ENCODE measurements at regions not wholly inside any gene's neighbourhood (a gene's known extent, or its start where the extent isn't known, plus 50 kb on each side); places are given as distances from the start of the nearest gene placed in this dataset.

DNA sequence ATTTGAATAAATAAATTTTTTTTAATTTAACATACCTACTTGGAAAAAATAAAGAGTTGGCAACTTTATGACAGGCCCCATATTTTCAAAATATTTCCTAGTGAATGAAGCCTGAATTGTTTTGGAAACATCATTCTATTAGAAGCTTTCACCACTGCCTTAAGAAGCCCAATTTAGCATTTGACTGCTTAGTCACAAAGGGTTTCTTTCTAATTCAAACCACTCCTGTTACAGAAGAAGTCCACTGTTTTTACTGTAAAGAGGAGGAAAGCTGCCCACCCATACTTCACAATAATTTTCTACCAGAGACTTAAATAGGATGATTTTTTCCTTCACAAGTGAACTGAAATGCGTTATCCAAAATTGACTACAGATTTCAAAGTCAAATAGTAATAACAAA, 534.6 kb upstream of the PTBP2 start (continued):
- TF ChIP-seq, protein P1, sequence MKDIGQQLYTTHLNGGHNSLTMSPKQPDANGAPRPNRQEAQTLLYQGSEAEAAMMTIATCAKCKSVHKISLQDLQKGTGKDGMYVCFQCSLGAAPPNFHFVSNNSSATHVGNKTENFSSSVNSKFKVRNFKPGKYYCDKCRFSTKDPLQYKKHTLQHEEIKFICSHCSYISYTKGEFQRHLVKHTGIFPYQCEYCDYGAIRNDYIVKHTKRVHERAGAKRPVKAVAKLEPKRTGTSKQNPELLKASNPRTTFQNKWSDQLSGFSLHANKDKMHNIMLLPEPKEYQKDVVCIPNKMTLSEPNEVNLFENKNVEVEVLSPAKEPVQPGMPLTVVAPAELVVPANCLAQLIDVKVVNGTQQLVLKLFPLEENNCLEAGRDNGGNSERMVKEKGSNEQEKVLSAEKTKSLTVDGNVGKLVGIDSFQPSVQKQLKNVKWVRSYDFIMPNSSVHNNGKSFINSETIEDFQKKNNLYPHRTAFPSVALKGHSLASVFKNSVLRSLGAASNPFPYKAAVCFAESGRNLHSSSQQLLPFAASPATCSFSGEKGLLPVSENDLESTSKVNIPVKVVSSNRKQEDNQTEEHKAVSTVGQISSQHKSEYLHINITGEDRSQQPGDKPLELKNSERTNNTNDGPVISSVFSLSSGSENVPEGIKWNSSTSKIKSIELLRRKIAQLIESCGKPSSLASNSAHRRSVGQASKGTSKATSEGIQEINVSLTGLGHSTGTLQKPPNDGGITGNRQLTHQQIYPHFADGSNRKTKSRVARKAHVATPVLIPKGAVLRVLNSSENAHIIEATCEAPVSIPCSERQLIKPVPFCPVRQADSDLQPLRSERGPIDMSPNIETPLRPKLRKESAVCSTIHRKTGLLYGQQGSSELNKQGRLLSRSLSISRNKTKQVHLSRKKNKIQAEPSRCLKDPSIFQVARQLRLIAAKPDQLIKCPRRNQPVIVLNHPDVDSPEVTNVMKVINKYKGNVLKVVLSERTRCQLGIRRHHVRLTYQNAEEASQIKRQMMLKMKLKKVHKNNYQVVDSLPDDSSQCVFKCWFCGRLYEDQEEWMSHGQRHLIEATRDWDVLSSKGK (CRISPR knock-in tag; IDR thresholded peaks at IDR 0.05), result no peak

DNA sequence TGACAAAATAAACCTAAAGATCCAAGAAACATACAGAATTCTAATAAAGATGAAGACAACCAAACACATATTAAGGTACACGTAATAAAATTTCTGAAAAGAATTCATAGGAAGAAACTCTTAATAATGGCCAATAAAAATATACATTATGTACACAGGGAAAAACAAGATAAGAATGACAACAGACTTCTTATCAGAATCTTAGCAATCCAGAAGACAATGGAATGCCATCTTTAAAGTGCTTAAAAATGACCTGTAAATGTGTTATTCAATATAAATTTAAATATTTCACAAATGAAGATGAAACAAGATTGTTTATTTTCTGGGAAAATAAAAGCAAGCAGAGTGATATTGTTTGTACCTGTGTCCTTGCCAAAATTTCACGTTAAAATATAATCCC, 530.4 kb upstream of the PTBP2 start:
- Histone ChIP-seq H3K27ac (ENCODE audit: extremely low read depth, low read depth, low read length) (no peak overlapping the region), H3K4me3 (no peak overlapping the region), H3K9me1 (ENCODE audit: control insufficient read depth, insufficient read depth, low read length) (no peaks in the 10 kb centered on the region), H3K4me1 (replicated peaks in 1 of 2; ENCODE audit: control insufficient read depth in 2 of 2, insufficient read depth in 2 of 2, low read length in 2 of 2) (no peaks in the 10 kb centered on the region), H3K4me2 (ENCODE audit: insufficient read depth, low read length) (no peak overlapping the region), H3K9ac (ENCODE audit: insufficient read depth in 1 of 2, low read depth in 2 of 2, low read length in 2 of 2) (no peak overlapping the region), H4K20me1 (replicated peaks; ENCODE audit: control insufficient read depth, insufficient read depth, low read length) (no peaks in the 10 kb centered on the region), H3K36me3 (ENCODE audit: control insufficient read depth, insufficient read depth, low read length) (no peaks in the 10 kb centered on the region), H3K27me3 (ENCODE audit: control insufficient read depth in 2 of 2, insufficient read depth in 2 of 2, low read length in 2 of 2) (no peaks in the 10 kb centered on the region), H3K79me2 (ENCODE audit: control insufficient read depth, insufficient read depth, low read length) (no peaks in the 10 kb centered on the region), H2AFZ (ENCODE audit: low read depth, low read length) (no peak overlapping the region), H3K9me3 (replicated peaks; ENCODE audit: control insufficient read depth, insufficient read depth, low read depth, low read length) (no peaks in the 10 kb centered on the region)
- POLR2A ChIA-PET, result no interaction called here
- ATAC-seq (no peak), FAIRE-seq (no peak), DNase-seq (ENCODE audit: extremely low read depth in 1 of 4, low spot score in 3 of 4) (no peak)
- intact Hi-C loops (cut with micrococcal nuclease) (no loop called here), in situ Hi-C loops (cut with MboI) (no loop called here)
- no TSS peak for BruUV-seq (replicated peaks)
- CTCF ChIA-PET (ENCODE audit: low intra/inter-chr PET ratio), result no interaction called here
- 0% methylated on average over 2 of the region's 2 CpGs for WGBS (ENCODE audit: insufficient coverage, low coverage, missing lambda C conversion rate)
- TF ChIP-seq, protein P2, sequence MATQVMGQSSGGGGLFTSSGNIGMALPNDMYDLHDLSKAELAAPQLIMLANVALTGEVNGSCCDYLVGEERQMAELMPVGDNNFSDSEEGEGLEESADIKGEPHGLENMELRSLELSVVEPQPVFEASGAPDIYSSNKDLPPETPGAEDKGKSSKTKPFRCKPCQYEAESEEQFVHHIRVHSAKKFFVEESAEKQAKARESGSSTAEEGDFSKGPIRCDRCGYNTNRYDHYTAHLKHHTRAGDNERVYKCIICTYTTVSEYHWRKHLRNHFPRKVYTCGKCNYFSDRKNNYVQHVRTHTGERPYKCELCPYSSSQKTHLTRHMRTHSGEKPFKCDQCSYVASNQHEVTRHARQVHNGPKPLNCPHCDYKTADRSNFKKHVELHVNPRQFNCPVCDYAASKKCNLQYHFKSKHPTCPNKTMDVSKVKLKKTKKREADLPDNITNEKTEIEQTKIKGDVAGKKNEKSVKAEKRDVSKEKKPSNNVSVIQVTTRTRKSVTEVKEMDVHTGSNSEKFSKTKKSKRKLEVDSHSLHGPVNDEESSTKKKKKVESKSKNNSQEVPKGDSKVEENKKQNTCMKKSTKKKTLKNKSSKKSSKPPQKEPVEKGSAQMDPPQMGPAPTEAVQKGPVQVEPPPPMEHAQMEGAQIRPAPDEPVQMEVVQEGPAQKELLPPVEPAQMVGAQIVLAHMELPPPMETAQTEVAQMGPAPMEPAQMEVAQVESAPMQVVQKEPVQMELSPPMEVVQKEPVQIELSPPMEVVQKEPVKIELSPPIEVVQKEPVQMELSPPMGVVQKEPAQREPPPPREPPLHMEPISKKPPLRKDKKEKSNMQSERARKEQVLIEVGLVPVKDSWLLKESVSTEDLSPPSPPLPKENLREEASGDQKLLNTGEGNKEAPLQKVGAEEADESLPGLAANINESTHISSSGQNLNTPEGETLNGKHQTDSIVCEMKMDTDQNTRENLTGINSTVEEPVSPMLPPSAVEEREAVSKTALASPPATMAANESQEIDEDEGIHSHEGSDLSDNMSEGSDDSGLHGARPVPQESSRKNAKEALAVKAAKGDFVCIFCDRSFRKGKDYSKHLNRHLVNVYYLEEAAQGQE (IDR thresholded peaks at IDR 0.05; ENCODE audit: borderline replicate concordance), result no peak
- TF ChIP-seq, protein P2 (CRISPR knock-in tag; IDR thresholded peaks at IDR 0.05; ENCODE audit: low read depth), result no peak
- TF ChIP-seq ZNF140 (CRISPR knock-in tag; IDR thresholded peaks at IDR 0.05) (no peak), HMGN3 (IDR thresholded peaks at IDR 0.05; ENCODE audit: borderline replicate concordance, extremely low read depth, insufficient read length, low read depth, low read length) (no peak), MBD2 (IDR thresholded peaks at IDR 0.05; ENCODE audit: borderline replicate concordance, low read depth) (no peak), PCBP2 (IDR thresholded peaks at IDR 0.05; ENCODE audit: low read depth, low read length, poor library complexity, severe bottlenecking) (no peak), ZC3H11A (IDR thresholded peaks at IDR 0.05; ENCODE audit: low read depth, low read length) (no peak)
